DND-41 (cell line): ENCODE measurements at regions not wholly inside any gene's neighbourhood (a gene's known extent, or its start where the extent isn't known, plus 50 kb on each side); places are given as distances from the start of the nearest gene placed in this dataset.

Experiments used
- EZH2 ChIP-seq: IDR thresholded peaks from 3 replicates; pipeline ENCODE4 v1.6.1; 2012; ENCODE audit warnings: borderline replicate concordance, low read depth, mild to moderate bottlenecking, moderate library complexity, low read length, inconsistent platforms; ENCODE audit not compliant: severe bottlenecking
- TF ChIP-seq, protein P1 (sequence below): IDR thresholded peaks from 2 replicates; pipeline ENCODE4 v1.5.1; 2012; ENCODE audit warnings: borderline replicate concordance, low read length, moderate library complexity, mild to moderate bottlenecking; ENCODE audit not compliant: poor library complexity, severe bottlenecking; ENCODE audit errors: extremely low read depth

DNA sequence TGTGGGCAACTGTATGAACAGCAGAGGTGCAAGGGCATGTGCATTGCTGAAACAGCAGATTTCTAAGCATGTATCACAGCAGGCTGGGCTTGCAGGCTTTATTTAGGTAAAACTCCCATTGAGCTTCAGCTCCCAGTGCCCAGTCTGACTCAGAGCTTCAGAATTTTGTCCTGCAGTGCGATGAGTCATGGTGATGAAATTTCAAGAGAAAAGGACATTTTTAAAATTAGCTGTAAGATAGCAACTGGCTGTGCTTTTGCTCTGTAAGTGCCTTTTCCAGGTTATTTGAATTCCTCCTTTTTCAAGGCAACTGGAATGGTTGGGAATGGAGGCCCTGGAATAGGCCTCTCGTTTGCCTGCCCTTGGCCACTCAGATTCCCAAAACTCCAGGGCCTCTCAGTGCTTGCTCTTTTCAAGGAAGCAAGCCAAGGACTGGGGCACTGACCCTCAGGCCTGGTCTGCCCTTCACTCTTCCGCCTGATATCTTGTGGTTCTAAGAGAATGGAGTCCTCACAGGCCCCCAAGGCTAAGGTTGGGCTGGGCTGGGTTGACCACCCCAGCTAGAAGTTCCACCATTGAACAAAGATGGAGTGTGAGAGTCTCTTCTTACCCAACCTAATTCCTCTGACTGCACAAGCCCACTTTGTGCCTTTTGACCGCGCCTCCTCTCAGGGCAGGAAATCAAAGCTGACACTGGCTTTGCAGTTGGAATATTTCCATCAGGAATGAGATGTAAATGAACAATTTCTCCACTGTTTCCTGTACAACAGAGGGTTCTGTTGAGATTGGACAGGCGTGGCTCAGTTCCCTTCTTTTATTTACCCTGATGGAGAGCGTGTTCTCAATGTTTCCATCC, 59.5 kb upstream of the PRSS23 start:
- TF ChIP-seq, protein P1, sequence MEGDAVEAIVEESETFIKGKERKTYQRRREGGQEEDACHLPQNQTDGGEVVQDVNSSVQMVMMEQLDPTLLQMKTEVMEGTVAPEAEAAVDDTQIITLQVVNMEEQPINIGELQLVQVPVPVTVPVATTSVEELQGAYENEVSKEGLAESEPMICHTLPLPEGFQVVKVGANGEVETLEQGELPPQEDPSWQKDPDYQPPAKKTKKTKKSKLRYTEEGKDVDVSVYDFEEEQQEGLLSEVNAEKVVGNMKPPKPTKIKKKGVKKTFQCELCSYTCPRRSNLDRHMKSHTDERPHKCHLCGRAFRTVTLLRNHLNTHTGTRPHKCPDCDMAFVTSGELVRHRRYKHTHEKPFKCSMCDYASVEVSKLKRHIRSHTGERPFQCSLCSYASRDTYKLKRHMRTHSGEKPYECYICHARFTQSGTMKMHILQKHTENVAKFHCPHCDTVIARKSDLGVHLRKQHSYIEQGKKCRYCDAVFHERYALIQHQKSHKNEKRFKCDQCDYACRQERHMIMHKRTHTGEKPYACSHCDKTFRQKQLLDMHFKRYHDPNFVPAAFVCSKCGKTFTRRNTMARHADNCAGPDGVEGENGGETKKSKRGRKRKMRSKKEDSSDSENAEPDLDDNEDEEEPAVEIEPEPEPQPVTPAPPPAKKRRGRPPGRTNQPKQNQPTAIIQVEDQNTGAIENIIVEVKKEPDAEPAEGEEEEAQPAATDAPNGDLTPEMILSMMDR: no peak
- TF ChIP-seq EZH2: no peak
